MG63 (cell line): ENCODE measurements at regions not wholly inside any gene's neighbourhood (a gene's known extent, or its start where the extent isn't known, plus 50 kb on each side); places are given as distances from the start of the nearest gene placed in this dataset.
"Not testable (repeated sequence)": the region's sequence is repeated elsewhere in the genome, so short reads cannot be mapped to it uniquely, and the experiment has no call there.

Source experiments
- DNase-seq: peaks from one replicate; pipeline ENCODE4 v3.0.0-alpha.2; 2020
- H3K27me3 ChIP-seq: fragments of 250-450 bp; sonication (Bioruptor Pico); 2 replicates; pipeline ENCODE4 v1.5.1; 2020; ENCODE audit warnings: mild to moderate bottlenecking, moderate library complexity
- H3K36me3 ChIP-seq: fragments of 250-450 bp; sonication (Bioruptor Pico); 2 replicates; pipeline ENCODE4 v1.5.1; 2020; ENCODE audit warnings: mild to moderate bottlenecking, moderate library complexity
- H3K4me3 ChIP-seq: fragments of 250-450 bp; sonication (Bioruptor Pico); 2 replicates; pipeline ENCODE4 v1.5.1; 2020; ENCODE audit warnings: mild to moderate bottlenecking, moderate library complexity
- H3K9me3 ChIP-seq: fragments of 250-450 bp; sonication (Bioruptor Pico); 2 replicates; pipeline ENCODE4 v1.5.1; 2020; ENCODE audit warnings: mild to moderate bottlenecking, moderate library complexity

DNA sequence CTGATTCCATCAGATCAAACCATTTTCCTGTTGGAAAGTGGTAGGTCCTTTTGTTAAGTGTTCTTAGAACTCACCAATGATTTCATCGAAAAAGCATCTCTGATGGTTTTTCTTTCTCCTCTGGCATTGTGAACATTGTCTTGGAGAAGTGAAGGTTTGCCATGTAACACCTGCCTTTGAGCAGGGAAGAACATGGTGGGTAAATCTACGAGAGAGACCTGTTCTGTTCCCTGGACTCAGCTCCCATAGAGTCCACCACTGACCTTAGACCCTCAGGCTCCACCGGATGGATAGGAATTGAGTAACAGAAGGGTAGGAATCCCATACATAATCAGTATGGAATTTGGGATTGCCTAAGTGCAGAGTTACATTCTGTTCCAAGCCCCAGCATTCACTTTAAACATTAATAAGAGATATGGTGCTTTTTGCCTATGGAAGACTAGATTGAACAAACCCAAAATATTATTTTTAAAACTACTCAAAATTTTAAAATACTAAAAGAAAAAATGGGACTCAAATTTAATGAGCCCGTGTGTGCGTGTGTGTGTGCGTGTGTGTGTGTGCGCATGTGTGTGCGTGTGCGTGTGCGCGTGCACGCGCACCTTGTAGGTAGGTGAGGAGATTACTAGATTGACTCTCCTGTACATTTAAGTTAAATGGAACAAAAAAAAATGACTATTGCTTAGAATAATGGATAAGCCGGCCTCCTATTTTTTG lies 92.0 kb downstream of the C9orf152 start:
- Histone ChIP-seq H3K36me3 (peaks cover 56% of the 10 kb centered on the region), H3K4me3 (no peak overlapping the region), H3K9me3 (no peaks in the 10 kb centered on the region), H3K27me3 (no peaks in the 10 kb centered on the region)
- DNase-seq: peak; percentile 56

DNA sequence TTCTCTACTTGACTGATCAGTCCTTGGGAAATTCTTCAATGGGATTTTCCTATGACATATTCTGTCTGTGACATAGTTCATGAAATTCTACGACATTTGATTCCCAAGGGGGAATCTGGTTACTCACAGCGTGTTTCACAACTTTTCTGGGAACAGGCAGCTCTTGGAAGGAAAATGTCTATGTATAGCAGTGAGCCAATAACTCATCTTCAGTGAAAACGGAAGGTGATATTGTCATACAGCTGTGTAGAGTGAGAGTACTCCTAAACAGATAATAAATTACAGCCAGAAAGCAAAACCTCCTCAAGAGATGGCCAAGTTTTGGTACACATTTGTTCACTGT lies 91.4 kb downstream of the C9orf152 start:
- Histone ChIP-seq H3K36me3 (peaks cover 57% of the 10 kb centered on the region), H3K9me3 (no peaks in the 10 kb centered on the region), H3K4me3 (no peak overlapping the region), H3K27me3 (no peaks in the 10 kb centered on the region)
- DNase-seq: no peak

DNA sequence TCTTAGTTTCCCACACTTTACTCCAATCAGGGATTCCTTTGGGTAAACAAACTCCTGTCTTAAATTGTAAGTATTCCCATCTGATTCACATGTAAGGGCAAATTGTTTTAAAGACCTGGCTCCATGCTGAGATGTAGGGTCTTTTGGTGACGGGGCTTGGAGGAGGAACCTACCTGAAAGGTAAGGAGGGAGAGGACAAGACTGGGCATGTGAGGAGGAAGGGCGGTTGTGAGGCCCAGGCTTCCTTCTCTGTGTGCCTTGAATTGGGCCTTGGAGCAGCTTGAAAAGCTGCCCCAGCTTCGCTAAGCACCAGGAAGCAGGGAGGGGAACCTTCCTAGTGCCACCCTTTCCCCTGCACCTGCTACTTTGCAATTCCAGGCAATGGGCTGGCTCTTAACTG lies 86.8 kb downstream of the C9orf152 start:
- peaks cover 32% of the 10 kb centered on the region for H3K36me3 ChIP-seq
- H3K9me3 ChIP-seq: no peaks in the 10 kb centered on the region
- H3K4me3 ChIP-seq: no peak overlapping the region
- DNase-seq: no peak
- no peaks in the 10 kb centered on the region for H3K27me3 ChIP-seq

- no peak for DNase-seq
- H3K27me3 ChIP-seq: no peaks in the 10 kb centered on the region
- no peaks in the 10 kb centered on the region for H3K9me3 ChIP-seq
- no peak overlapping the region for H3K4me3 ChIP-seq
- H3K36me3 ChIP-seq: peaks cover 28% of the 10 kb centered on the region
Observed at GRCh38 chr9:110123341-110124095, 84.4 kb downstream of the C9orf152 start.

GRCh38 chr9:110124439-110124838 lies 83.5 kb downstream of the C9orf152 start:
- H3K36me3 ChIP-seq: peaks cover 28% of the 10 kb centered on the region
- H3K4me3 ChIP-seq: no peak overlapping the region
- DNase-seq: no peak
- H3K9me3 ChIP-seq: no peaks in the 10 kb centered on the region
- no peaks in the 10 kb centered on the region for H3K27me3 ChIP-seq

DNA sequence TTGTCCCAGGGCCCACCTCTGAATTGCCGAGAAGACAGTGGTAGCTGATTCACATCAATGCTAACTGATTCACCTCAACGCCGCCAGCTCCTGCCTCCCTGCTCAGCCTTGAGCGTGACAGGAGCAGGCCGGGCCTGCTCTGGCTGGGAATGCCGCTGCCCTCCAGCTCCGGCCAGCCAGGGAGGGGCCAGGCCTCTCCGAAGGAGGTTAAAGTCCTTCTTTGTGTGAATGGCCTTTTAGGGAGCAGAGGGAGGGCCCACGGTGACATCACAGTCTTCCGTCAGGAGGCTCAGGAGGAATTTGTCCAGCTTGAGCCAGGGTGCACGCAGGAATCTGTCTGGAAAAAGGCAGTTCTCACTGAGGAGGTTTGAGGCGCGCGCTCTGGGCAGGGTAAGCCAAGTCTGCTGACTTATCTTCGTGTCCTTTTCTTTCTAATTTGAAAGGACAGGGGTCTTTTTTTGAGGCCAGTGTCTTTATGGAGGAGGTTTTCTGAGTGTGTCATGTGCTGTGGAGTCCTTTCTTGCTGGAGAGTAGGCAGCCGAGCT lies 82.7 kb downstream of the C9orf152 start:
- H3K4me3 ChIP-seq: no peak overlapping the region
- H3K9me3 ChIP-seq: no peaks in the 10 kb centered on the region
- peak; percentile 92 for DNase-seq
- H3K36me3 ChIP-seq: peaks cover 26% of the 10 kb centered on the region
- H3K27me3 ChIP-seq: no peaks in the 10 kb centered on the region

DNA sequence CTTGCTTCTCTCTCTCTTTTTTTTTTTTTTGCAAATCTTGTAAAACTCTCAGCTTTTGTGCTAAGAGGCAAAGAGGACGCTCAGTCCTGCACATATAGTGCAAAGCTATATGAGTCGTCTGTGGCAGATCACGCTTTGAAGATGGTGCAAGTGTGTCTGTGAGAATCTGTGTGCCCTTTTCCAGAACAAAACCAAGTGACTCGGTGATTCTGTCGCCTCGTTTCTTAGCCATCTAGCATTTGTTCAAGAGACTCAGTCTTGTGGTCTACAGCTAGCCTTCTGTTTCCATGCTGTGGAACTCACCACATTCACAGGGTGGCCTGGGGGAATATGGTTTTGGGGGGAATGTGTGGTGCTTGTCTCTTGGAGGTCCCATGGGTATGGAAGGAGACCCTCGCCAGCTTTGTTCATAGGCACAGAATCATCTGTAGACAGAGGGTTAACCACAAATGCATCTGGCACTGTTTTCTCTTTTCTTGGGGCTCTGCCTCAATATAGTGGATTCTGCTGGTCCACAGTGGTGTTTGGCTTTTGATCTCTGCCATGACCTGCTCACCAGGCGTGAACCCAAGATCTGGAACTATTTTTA lies 82.1 kb downstream of the C9orf152 start:
- no peaks in the 10 kb centered on the region for H3K9me3 ChIP-seq
- DNase-seq: no peak
- peaks cover 31% of the 10 kb centered on the region for H3K36me3 ChIP-seq
- H3K27me3 ChIP-seq: no peaks in the 10 kb centered on the region
- no peak overlapping the region for H3K4me3 ChIP-seq

DNA sequence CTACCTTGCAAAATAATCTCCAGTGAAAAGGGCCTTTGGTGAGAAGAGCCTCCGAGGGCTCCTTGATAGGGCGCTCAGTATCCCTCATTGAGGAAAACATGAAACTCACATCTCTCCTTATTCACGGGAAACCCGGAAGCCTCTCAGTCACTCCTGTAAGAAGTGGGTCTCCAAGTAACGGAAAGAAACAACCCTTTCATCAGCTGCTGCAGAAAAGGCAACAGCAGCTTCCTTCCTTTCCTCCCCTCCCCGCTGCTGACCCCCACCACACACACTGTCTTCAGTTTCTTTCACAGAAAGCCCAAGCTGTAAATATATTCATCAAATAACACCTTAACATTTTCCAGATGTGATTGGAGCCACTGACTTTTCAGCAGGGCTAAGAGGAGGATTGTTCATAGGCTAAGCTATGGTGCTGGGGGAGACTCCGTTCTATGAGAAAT lies 81.4 kb downstream of the C9orf152 start:
- H3K4me3 ChIP-seq: no peak overlapping the region
- H3K9me3 ChIP-seq: no peaks in the 10 kb centered on the region
- DNase-seq: no peak
- H3K27me3 ChIP-seq: no peaks in the 10 kb centered on the region
- H3K36me3 ChIP-seq: peaks cover 28% of the 10 kb centered on the region

DNA sequence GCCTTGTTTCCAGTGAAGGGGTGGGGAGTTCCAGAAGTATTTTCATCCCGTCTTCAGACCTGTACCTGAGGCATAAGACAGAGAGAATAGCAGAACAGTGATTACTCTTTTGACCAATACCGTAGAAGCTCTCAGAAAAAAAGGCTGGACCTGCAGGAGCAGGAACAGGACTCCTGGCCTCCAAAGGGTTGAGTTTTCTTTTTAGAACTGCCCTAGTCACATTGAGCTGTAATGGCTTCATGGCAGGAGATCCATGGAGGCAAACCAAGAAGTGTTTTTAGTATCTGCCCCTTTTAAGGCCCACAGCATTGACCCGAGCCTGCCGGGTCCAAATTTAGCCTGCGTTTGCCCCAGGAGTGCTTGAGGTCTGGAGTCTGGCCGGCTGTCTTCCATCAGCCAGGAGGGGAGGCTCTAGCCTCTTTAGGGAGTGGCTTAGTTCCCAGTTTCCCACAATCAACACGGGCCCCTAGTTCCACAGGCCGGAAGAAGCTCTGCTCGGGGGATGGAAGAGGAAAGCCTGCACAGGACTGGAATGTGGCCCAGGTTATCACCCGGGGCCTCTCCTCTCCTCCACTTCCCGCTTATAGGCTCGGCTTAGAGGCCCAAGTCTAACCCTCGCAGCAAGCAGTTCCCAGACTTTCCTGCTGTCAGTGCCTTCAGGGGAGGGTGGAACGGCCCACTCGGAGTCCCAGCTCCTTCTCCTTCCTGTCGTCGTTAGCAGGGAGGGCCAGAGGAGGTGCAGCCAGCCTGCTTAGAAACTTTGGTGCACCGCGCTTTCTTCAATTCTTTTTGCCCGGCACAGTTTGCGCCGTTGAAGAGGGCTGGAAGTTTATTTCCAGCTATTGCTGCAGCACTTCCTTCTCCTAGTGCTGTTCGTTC lies 80.7 kb downstream of the C9orf152 start:
- DNase-seq: peak; percentile 38
- H3K9me3 ChIP-seq: no peaks in the 10 kb centered on the region
- H3K36me3 ChIP-seq: peaks cover 26% of the 10 kb centered on the region
- H3K27me3 ChIP-seq: no peaks in the 10 kb centered on the region
- H3K4me3 ChIP-seq: no peak overlapping the region

- DNase-seq: no peak
- no peak overlapping the region for H3K4me3 ChIP-seq
- H3K27me3 ChIP-seq: no peaks in the 10 kb centered on the region
- no peaks in the 10 kb centered on the region for H3K9me3 ChIP-seq
- peaks cover 27% of the 10 kb centered on the region for H3K36me3 ChIP-seq
Observed at GRCh38 chr9:110128664-110129329, 79.2 kb downstream of the C9orf152 start.

GRCh38 chr9:110129425-110129824 lies 78.5 kb downstream of the C9orf152 start:
- Histone ChIP-seq H3K27me3 (no peaks in the 10 kb centered on the region), H3K36me3 (peaks cover 28% of the 10 kb centered on the region), H3K9me3 (no peaks in the 10 kb centered on the region), H3K4me3 (no peak overlapping the region)
- no peak for DNase-seq

- Histone ChIP-seq H3K36me3 (peaks cover 32% of the 10 kb centered on the region), H3K27me3 (no peaks in the 10 kb centered on the region), H3K4me3 (no peak overlapping the region), H3K9me3 (no peaks in the 10 kb centered on the region)
- DNase-seq: no peak
Observed at GRCh38 chr9:110130211-110130610, 77.7 kb downstream of the C9orf152 start.

GRCh38 chr9:110130791-110131416 lies 77.1 kb downstream of the C9orf152 start:
- Histone ChIP-seq H3K9me3 (no peaks in the 10 kb centered on the region), H3K4me3 (no peak overlapping the region), H3K27me3 (no peaks in the 10 kb centered on the region), H3K36me3 (peaks cover 32% of the 10 kb centered on the region)
- DNase-seq: no peak

GRCh38 chr9:110131499-110131898 lies 76.5 kb downstream of the C9orf152 start:
- H3K9me3 ChIP-seq: no peaks in the 10 kb centered on the region
- DNase-seq: no peak
- no peak overlapping the region for H3K4me3 ChIP-seq
- peaks cover 32% of the 10 kb centered on the region for H3K36me3 ChIP-seq
- no peaks in the 10 kb centered on the region for H3K27me3 ChIP-seq

DNA sequence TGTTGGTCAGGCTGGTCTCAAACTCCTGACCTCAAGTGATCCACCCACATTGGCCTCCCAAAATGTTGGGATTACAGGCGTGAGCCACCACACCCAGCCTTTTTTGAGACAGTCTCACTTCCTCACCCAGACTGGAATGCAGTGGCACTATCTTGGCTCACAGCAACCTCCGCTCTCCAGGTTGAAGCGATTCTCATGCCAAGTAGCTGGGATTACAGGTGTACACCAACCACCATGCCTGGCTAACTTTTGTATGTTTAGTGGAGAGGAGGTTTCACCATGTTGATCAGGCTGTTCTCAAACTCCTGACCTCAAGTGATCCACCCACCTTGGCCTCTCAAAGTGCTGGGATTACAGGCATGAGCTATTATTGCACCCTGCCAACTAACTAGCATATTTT lies 75.4 kb downstream of the C9orf152 start:
- H3K4me3 ChIP-seq, H3K27me3 ChIP-seq, H3K9me3 ChIP-seq, DNase-seq: not testable (repeated sequence)
- peaks cover 36% of the 10 kb centered on the region for H3K36me3 ChIP-seq

GRCh38 chr9:110133059-110133458 lies 74.9 kb downstream of the C9orf152 start:
- no peak for DNase-seq
- Histone ChIP-seq H3K9me3 (no peaks in the 10 kb centered on the region), H3K27me3 (no peaks in the 10 kb centered on the region), H3K4me3 (no peak overlapping the region), H3K36me3 (peaks cover 38% of the 10 kb centered on the region)
